ENCODE measurements at regions not wholly inside any gene's neighbourhood (a gene's known extent, or its start where the extent isn't known, plus 50 kb on each side); places are given as distances from the start of the nearest gene placed in this dataset.

- DNase-seq (ENCODE audit: low read depth in 2 of 2): no peak
These were observed 54.1 kb upstream of the FOXQ1 start for GRCh38 chr6:1257778-1258177.

GRCh38 chr6:1256435-1257008 lies 55.4 kb upstream of the FOXQ1 start:
- DNase-seq (ENCODE audit: low read depth in 2 of 2): no peak

GRCh38 chr6:1255636-1256365 lies 56.1 kb upstream of the FOXQ1 start:
- DNase-seq (ENCODE audit: low read depth in 2 of 2): no peak

GRCh38 chr6:1254326-1254725 lies 57.6 kb upstream of the FOXQ1 start:
- no peak for DNase-seq (ENCODE audit: low read depth in 2 of 2)

- no peak for DNase-seq (ENCODE audit: low read depth in 2 of 2)
These were observed 58.1 kb upstream of the FOXQ1 start for GRCh38 chr6:1253816-1254215.

DNA sequence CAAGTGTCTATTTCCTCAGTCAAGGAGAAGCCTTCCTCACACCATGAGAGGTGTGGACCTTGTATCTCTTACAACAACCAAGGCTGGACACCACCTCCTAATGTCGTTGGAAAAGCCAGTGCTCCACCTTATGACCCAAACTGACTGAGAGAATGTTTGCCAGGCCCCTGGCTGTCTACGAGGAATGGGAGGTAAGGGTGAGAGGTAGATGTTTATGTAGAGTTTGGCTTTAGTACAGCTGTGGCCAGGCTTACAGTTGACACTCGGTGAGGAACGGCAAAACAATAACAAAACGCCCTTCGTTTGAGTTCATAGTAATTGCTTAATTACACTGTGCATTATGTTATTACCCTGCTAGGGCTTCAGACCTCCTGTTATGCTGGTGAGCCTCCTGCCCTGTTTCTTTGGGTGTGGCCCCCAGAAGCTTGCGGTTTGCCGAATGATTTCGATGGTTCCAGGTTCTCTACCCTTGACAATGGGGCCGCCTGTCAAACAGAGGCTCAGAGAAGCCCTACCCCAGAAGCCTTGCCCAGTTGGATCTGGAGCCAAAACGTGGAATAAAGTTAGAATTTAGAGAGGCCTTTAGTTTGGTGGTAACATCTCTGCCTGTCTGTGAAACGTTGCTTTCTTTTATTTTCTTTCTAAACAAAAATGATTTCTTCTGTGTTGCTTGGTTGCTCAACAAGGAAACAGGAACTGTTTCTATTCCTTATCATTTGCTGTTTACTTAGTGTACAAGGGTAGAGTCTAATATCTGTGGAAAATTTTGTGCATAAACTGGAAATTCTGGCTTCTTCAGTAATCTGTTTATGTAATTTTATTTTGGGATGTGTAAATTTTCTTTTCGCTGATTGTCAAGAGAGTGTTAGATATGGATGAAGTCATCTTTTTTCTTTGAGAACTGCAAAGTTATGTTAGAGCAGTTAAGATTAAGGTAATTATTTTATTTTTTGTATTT lies 60.4 kb upstream of the FOXQ1 start:
- DNase-seq (ENCODE audit: low read depth in 2 of 2): no peak

- DNase-seq (ENCODE audit: low read depth in 2 of 2): no peak
These were observed 61.3 kb upstream of the FOXQ1 start for GRCh38 chr6:1250489-1251197.

- DNase-seq (ENCODE audit: low read depth in 2 of 2): no peak
These were observed 64.0 kb upstream of the FOXQ1 start for GRCh38 chr6:1247894-1248293.

GRCh38 chr6:1247056-1247455 lies 64.8 kb upstream of the FOXQ1 start:
- DNase-seq (ENCODE audit: low read depth in 2 of 2): no peak

GRCh38 chr6:1244941-1245340 lies 67.0 kb upstream of the FOXQ1 start:
- DNase-seq (ENCODE audit: low read depth in 2 of 2): no peak

GRCh38 chr6:1244278-1244677 lies 67.6 kb upstream of the FOXQ1 start:
- DNase-seq (ENCODE audit: low read depth in 2 of 2): no peak

- no peak for DNase-seq (ENCODE audit: low read depth in 2 of 2)
These were observed 69.5 kb upstream of the FOXQ1 start for GRCh38 chr6:1242446-1242845.

- DNase-seq (ENCODE audit: low read depth in 2 of 2): no peak
These were observed 69.9 kb upstream of the FOXQ1 start for GRCh38 chr6:1242021-1242420.

DNA sequence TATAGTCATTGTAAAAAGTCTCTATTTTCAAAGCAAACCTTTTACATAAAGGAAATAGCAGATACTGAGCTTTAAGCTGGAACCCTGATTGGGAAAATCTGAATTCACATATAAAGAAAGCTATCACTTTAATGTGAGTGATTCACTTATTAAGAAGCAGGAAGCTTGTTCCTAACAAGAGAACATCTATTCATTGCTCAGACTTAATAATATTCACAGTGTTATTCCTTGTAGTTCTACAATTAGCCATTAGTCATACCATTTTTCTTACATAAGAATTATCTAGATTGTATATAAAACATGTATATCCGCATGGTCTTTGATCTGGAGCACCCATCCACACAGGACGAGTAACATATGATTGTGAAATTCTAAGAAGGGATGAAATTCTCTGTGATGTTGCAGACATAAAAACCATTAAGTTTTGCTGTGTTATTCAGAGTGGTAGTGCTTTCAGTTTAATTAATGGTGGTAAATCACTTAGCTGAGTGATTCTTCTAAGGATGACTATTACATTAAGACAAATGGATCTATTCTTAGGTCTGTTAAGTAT lies 71.1 kb upstream of the FOXQ1 start:
- DNase-seq (ENCODE audit: low read depth in 2 of 2): no peak

DNA sequence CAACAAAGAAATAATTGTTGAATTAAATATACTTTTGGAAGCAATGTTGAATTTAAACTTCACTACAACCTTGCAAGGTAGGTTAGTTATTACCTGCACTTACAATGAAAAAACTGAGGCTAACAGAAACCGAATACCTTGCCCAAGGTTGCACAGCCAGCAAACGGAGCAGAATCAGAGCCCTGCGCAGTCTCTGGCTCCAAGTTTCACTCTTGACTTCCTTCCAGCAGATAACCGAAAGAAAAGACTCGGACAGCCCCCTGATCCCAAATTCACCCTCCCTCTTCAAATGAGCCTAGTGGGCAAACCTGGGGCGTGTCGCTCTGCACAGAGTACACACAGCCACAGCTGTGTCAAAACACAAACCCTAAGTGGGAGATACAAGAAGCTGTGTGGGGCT lies 72.1 kb upstream of the FOXQ1 start:
- no peak for DNase-seq (ENCODE audit: low read depth in 2 of 2)

DNA sequence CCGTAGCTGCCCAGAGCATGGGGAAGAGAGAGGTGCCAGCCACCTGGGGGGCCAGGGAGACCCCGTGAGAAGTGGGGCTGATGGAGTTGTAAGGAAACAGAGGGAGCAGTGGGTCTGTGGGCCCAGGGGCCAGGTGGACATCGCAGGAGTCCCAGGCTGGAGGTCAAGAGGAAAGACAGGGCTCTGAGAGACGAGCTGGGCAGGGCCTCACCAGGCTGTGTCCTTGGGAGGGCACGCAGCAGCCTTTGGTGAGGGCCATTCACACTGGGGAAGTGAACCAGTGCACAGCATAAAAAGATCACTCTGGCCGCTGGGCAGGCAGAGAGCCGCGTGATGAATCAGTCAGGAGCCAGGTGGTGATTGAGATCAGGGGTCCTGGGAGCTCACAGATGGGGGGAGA lies 73.9 kb upstream of the FOXQ1 start:
- no peak for DNase-seq (ENCODE audit: low read depth in 2 of 2)

DNA sequence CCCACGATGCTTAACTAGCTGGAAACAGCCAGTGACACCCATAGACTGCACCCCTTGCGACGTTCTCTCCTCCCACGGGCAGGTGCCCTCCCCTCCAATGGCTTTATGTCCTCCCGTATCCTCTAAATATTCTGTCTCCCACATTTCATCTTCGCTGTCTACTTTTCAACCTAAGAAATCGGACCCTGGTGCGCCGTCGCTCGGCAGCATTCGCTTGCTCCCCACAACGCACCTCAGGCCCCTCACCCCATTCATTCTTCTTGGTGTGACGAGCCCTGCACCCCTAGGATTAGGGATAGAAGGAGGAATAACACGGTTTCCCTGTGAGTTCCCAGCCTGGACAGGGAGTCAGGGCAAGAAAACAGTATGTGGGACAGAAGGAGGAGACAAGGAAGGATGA lies 74.3 kb upstream of the FOXQ1 start:
- DNase-seq (ENCODE audit: low read depth in 2 of 2): no peak

DNA sequence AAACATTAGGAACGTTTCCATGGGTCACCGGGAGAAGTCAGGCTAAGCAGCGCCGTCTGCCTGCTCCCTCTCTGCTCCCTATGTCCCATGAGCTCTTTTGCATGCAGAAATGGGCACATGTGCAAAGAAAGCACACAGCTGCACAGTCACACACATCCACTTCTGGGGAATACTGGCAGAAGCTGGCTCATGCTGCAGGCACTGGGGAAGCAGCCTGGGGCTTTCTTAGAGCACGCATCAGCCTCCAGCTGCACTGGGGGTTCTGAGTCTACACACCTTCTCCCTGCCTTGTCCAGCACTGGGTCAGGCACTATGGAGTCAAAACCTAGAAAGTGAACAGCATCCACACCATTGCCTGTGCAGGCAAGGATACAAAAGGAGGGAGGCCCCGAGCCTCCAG lies 76.1 kb upstream of the FOXQ1 start:
- DNase-seq (ENCODE audit: low read depth in 2 of 2): no peak

GRCh38 chr6:1233924-1234323 lies 78.0 kb upstream of the FOXQ1 start:
- no peak for DNase-seq (ENCODE audit: low read depth in 2 of 2)

DNA sequence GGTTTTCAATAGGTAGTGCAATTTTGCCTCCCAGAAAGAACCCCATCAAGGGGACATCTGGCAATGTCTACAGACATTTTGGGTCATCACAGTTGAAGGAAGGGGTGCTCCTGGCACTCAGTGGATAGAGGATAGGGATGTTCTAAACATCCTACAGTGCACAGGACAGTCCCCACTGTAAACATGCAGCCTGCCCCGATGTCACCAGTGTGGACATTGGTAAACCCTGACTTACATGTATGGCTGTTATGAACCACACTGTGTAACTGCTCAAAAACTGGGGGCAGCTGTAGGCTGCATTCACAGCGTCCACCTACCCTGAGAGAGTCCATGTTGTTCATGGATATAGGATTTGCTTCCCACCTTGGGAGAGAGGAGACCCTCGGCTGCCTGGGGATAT lies 79.3 kb upstream of the FOXQ1 start:
- DNase-seq (ENCODE audit: low read depth in 2 of 2): no peak

GRCh38 chr6:1231941-1232340 lies 80.0 kb upstream of the FOXQ1 start:
- DNase-seq (ENCODE audit: low read depth in 2 of 2): no peak

Measured in stimulated activated CD8-positive, alpha-beta memory T cell treated with anti-CD3 and anti-CD28 coated beads, Interleukin-7, amount 100 ng/mL, for 4 hours (primary cell).